ENCODE measurements at regions not wholly inside any gene's neighbourhood (a gene's known extent, or its start where the extent isn't known, plus 50 kb on each side); places are given as distances from the start of the nearest gene placed in this dataset.

- TF ChIP-seq KDM1A (IDR thresholded peaks at IDR 0.05; ENCODE audit: borderline replicate concordance, low read length) (no peak), RFX5 (IDR thresholded peaks at IDR 0.05; ENCODE audit: borderline replicate concordance, low read depth, low read length) (no peak), POLR2AphosphoS5 (IDR thresholded peaks at IDR 0.05; ENCODE audit: low read depth, low read length) (no peak), RAD21 (IDR thresholded peaks at IDR 0.05 in 1 of 2, conservative IDR thresholded peaks at IDR 0.05 in 1 of 2; ENCODE audit: low read depth in 2 of 2, low read length in 2 of 2) (no peak), SIRT6 (IDR thresholded peaks at IDR 0.05; ENCODE audit: low read length) (no peak), YY1 (IDR thresholded peaks at IDR 0.05; ENCODE audit: low read depth, low read length) (no peak), CTCF (IDR thresholded peaks at IDR 0.05; ENCODE audit: control extremely low read depth in 1 of 3, insufficient read depth in 1 of 3, low read depth in 1 of 3, low read length in 3 of 3) (no peak), JUND (IDR thresholded peaks at IDR 0.05; ENCODE audit: low read length) (no peak), TBP (IDR thresholded peaks at IDR 0.05; ENCODE audit: low read depth, low read length) (no peak), EP300 (IDR thresholded peaks at IDR 0.05; ENCODE audit: borderline replicate concordance in 1 of 2, low read depth in 2 of 2, low read length in 2 of 2) (no peak), EZH2 (IDR thresholded peaks at IDR 0.05; ENCODE audit: low read depth, low read length, severe bottlenecking) (no peak), ATF2 (IDR thresholded peaks at IDR 0.05; ENCODE audit: low read length) (no peak), KDM5A (IDR thresholded peaks at IDR 0.05; ENCODE audit: low read length) (no peak)
These were observed 605.6 kb upstream of the BOD1L1 start for GRCh38 chr4:14233126-14233525.

All from H1 (cell line).